NCI-H2107 treated with DMSO at 0.1 percent for 48 hours (cell line): ENCODE measurements at regions not wholly inside any gene's neighbourhood (a gene's known extent, or its start where the extent isn't known, plus 50 kb on each side); places are given as distances from the start of the nearest gene placed in this dataset.
"Not testable (repeated sequence)": the region's sequence is repeated elsewhere in the genome, so short reads cannot be mapped to it uniquely, and the experiment has no call there.

Source experiments
- DNase-seq: peaks from one replicate; lab custom pipeline; 2025; ENCODE audit not compliant: unreplicated experiment; lab: John Stamatoyannopoulos, UW

DNA sequence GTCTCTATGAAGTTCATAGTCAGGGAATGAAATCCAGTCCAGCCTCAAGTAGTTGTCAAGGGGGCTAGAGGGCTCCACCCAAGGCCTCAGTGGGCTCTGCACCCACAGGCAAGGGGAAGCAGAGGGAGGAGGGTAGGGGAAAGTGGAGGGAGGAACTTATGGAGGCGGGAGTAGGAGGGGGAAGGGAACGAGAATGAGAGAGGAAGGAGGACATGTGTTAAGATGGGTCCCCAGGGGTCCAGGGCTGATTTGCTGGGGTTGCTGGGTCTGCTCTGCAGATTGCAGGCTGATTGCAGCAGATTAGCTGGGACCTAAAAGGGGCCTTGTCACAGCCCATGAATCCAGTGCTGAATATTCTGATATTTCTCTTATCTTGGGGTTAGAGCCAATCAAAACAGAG lies 166.9 kb upstream of the IL12B start:
- DNase-seq: no peak

DNA sequence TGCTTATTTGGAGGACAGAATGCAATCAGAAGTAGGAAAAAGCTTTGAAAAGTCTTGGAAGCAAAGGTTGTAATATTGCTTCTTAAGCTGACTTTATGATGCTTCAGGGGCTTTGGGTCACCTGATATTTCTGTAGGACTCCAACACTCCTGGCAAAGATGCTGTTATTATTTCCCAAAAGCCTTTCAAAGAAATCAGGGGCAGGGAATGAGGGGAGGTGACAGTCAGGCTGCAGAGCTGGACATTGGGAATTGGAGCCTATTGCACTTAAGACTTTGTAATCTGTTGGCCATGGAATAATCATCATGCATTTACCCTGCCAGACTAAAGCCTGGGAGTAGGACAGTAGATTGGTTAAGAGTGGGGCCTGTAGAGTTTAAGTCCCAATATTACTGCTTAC lies 168.3 kb upstream of the IL12B start:
- DNase-seq: no peak

DNA sequence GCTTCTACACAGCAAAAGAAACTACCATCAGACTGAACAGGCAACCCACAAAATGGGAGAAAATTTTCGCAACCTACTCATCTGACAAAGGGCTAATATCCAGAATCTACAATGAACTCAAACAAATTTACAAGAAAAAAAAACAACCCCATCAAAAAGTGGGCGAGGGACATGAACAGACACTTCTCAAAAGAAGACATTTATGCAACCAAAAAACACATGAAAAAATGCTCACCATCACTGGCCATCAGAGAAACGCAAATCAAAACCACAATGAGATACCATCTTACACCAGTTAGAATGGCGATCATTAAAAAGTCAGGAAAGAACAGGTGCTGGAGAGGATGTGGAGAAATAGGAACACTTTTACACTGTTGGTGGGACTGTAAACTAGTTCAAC lies 171.8 kb upstream of the IL12B start:
- DNase-seq: not testable (repeated sequence)

DNA sequence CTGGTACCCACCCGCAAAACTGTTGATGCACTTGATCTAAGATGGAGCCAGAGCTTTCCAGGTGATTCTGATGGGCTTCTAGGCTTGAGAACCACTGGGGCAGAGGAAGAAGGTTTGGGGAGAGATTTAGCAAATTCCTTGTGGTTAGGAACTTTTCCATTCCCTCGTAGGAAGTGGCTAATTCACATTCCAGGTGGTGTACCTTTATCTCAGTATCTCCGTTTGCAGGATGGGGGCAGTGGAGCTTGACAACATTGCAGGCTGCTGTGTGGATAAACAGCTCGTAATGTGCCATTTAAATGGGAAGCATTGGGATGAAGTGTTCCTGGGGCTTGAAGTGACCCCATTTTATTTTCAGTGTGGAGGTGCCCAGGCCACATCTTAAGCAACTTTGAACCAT lies 172.9 kb upstream of the IL12B start:
- DNase-seq: no peak

DNA sequence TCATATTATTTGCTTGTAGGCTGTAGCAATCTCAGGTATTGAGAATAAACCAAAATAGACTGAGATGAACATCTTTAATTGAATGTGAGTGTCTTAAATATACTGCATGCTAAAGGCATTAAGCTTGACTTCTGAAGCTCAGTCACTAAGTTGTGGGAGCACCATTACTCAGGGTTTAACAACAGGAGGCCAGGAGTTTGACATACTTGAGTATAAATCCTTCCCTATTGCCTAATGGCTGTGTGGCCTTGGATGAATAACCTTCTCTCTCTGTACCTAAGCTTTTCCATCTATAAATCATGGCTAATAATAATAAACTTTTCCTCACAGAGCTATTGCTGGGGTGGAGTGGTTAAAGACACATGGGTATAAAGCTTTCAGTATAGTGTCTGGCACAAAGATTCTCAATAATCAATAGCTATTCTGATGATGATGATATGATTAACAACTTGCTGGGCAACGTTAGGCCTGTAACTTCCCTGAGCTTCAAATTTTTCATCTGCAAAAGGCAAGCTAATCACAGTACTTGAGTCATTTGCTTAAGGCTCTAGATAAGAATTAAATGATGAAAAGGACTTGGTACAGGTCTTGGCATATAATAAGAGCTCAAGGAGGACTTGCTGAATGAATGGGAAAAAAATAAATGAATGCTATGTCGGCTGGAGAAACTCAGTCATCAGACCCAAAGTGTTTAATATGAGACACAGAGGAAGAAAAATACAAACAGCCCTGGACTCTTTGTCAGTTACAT lies 174.0 kb upstream of the IL12B start:
- DNase-seq: no peak

DNA sequence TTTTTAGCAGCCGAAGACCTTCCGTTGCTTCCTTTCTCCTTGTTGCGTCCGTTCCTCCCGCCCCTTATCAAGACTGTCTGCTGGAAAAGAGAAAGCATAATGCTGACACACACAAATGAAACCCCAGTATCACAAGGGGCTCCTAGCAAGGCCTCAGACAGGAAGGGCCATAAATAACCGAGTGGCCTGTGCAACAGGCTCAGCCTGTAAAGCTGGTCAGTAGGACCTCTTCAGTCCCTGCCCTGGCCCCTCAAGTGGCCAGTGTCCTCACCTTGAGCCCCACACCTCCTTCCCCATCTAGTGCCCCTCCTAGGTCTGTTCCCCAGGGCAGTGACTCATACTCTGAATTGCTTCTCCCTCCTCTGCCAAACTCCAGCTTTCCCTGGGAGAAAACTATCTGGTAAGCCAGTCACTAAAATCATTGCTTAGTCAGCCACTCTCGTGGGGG lies 174.6 kb upstream of the IL12B start:
- no peak for DNase-seq

DNA sequence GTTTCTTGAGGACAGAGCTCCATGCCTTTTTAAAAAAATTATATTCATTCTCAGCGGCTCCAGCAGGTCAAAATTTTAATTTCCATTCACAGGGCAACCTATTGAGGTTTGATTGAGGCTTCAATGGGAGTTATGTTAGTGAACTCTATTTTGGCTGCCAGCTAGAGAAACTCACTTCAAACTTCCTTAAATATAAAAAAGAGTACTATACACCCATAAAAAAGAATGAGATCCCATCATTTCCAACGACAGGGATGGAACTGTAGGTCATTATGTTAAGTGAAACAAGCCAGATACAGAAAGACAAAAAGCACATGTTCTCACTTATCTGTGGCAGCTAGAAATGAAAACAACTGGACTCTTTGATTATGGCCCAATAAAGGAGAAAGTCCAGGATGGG lies 176.8 kb upstream of the IL12B start:
- no peak for DNase-seq

DNA sequence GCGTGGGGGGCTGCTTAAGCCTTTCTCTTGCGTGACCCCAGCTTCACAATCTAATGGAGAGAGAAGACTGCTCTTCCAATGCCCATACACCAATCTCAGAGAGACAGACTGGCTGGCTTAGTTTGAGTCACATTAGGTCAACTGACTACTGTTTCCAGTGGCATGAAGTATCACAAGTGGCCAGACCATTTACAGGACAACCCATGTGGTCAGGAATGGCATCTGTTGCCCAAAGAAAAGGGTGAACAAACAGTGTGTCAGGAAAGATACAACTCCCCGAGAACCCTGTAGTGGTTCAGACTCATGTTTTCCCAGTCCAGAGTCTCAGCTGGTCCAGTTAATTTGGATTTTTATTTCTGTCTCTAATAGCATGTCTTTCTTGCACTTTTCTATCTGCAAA lies 177.4 kb upstream of the IL12B start:
- DNase-seq: no peak

DNA sequence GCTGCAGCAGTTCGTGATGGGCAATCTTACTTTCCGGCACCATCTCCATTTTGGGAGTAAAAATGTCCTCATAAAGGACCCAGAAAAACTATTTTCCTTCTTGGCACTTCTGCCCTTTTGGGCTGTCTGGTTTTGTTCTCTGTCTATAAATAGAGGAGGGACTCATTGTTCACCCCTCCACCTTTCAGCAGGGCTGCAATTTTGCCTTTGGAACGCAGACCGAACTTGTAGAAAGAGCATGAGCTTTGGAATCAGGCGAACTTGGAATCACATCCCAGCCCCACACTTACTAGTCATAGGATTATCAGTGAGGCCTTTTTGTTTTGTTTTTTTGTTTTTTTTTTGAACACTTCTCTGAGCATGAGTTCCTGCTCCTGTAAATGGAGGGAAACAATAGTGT lies 178.1 kb upstream of the IL12B start:
- no peak for DNase-seq

DNA sequence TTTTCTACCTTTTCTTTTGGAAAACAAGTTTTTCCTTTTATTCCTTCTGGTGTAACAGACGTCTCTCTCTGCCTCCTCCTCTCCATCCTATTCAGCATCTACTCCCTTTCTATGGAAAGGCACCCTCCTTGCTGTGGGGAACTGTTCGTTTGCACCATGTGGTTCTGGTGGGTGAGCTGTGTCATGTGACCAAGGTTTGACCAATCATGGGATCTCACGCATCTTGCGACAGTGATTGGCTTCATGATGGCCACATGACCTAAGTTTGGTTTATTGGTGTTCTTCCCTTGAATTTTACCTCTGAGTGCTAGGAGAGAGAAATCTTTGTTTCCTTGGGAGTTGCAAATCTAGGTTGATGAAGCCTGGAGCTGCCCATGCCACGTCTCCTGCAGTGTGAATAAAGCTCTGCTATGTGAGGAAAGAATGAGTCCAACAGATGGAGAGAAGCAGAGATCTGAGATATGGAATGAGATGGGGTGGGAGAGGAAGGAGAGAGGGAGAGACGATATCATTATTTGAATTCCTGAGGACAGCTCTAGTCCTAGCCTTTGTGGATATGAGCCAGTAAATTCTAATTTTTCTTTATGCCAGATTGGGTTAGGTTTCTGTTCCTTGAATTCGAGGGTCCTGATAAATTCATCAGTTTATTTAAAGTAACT lies 178.8 kb upstream of the IL12B start:
- DNase-seq: no peak

DNA sequence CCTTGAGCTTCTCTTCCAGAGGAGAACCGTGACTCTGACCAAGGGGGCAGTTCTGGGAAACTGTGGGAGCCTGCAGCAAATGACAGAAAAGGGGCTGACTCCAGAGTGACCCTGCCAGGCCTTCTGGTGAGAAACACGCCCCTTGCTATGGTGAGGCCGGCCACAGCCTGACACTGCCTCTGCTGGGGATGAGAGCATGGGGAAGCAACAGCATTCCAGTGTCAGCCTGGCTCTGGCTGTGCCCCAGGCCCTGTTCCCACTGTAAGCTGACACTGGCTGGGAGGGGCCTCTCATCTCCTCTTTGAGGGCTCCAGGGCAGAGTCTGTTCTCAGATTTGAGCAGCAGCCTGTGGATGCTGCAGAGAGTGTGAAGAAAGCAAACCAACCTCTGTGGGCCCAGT lies 180.0 kb upstream of the IL12B start:
- DNase-seq: no peak

DNA sequence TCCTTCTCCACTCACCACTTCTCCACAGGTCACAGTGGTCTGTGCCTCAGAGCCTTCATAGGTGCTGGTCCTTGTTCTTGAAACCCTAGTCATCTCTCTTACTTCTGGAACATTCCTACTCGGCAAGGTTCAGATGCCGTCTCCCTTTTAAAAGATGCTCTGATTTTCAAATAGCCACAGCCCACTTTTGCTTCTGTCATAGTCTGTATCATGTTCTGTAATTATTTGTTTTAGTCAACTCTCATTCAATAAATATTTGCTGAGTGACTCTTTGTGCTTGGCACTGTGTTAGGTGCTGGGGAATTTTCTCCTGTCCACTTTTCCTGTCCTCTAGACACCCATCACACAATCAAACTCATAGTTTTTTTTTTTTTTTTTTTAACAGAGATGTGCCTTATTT lies 181.3 kb upstream of the IL12B start:
- no peak for DNase-seq

DNA sequence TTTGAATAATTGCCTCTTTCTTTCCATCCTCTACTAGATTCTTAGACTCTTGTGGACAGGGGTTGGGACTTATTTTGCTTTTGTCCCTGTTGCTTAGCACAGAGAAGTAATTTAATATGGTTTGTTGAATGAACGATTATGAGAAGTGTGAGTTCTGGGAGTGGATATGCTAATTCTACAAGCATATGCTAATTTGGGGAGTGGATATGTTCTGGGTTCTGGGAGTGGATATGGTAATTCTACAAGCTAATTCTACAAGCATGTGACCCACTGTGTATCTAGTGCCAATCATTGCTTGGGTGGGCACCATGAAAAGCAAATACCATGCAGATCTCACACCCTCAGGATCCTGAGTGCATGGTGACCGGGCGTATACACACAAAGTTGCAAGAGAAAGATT lies 181.8 kb upstream of the IL12B start:
- no peak for DNase-seq

DNA sequence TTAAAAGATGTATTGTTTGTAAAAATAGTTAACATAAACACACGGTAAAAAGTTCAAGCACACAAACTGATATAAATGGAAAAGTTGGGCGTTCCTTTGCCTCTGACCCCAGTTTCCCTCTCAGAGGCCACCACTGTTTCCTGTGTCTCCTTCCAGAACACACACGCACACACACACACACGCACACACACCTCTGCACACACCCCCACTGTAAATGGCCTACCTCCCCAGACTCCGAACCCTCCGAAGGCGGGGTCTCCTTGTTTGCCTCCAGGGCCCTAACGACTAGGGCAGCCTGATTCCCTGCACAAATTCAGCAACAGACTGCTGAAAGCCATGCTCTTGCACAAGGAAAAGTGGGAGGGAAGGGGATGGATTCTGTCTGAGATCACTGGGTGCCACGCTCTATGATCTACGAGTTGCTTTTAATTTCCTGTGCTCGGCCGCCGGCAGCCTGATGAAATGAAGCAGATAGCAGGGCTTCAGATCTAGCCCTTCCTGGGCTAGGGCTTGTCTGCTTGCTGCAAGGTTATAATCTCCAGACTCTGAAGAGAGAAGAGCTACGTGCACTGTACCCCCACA lies 184.0 kb upstream of the IL12B start:
- no peak for DNase-seq

DNA sequence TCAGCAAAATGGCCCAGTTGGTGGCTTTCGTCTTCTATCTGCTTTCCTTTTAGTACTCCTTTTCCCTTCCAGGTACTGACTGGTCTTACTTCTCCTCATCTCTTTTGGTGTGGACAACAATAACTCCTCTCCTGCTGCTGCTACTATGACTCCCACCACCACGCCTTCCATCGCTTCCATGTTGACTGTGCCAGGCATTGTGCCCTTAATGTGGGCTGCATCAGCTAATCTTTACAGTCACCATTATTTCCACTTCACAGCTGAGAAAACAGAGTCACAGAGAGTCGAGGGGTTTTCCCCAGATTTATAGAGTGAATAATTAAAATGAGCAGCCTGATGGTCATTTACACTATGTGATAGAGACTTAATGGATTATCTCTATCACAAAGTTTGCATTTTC lies 184.9 kb upstream of the IL12B start:
- DNase-seq: no peak

DNA sequence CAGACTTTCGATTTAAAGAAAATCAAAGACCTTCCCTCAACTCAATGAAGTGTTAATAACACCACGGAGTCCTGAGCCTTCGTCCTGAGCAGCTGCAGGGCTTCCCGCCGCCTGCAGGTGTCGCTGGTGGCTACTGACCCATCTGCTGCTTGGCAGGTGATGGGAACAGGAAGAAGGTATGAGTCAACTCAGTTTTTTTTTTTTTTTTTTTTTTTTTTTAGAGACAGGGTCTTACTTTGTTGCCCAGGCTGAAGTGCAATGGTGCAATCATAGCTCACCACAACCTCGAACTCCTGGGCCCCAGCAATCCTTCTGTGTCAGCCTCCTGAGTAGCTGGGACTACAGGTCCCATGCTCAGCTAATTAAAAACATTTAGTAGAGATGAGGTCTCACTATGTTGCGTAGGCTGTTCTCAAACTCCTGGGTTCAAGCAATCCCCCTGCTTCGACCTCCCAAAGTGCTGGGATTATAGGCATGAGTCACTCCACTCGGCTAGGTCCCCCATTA lies 185.7 kb upstream of the IL12B start:
- DNase-seq: no peak

DNA sequence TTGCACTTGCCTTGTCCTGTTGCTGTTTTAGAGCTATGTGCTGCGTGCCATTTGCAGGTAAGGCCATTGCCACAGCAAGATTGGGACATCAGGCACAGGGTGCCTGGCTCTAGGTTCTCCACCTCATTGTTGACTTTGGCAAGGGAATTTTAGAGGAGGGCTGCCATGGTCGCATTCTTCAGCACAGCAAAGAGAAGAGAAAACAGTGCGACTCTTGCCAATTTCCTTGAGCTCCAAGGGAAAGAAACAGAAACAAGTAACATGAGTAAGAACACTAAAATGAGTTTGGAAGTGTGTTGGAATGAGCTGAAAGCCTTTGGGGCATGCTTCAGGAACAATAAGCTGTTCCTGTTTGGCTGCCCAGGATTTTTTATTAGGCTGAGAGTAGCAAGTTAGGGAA lies 188.1 kb upstream of the IL12B start:
- no peak for DNase-seq

DNA sequence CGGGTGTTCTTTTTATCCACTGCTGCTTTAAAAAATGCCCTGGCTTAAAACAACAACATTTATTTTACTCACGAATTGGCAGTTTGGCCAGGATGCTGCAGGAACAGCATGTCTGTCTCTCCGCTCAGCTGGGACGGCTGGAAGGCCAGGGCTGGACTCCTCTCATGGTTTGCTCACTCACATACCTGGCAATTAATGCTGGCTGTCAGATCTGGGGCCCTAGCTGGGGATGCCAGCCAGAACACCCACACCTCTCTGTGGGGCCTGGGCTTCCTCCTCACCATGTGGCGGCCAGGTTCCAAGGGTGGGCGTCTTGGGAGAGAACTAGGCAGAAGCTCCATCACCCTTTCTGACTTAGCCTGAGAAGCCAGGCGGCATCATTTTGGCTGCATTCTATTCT lies 189.1 kb upstream of the IL12B start:
- DNase-seq: no peak

DNA sequence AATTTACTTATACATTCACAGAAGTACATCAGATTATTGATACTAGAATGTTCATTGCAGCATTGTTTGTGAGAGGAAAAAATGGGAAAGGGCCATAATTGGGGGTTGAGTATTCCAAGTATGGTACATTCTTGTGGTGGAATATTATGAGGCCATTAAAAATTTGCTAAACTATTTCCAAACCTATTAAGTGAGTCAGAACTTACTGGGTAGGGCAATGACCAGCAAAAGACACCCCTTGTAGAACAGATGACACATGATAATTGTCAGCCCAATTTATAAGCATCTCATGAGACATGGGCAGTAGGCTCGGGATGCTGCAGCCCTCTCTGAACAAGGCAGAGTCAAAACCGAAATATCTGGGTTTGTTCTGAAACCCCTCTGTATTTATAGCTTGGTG lies 192.6 kb upstream of the IL12B start:
- DNase-seq: no peak

DNA sequence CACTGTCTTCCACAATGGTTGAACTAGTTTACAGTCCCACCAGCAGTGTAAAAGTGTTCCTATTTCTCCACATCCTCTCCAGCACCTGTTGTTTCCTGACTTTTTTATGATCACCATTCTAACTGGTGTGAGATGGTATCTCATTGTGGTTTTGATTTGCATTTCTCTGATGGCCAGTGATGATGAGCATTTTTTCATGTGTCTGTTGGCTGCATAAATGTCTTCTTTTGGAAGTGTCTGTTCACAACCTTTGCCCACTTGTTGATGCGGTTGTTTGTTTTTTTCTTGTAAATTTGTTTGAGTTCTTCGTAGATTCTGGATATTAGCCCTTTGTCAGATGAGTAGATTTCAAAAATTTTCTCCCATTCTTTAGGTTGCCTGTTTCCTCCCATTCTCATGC lies 194.0 kb upstream of the IL12B start:
- DNase-seq: not testable (repeated sequence)

DNA sequence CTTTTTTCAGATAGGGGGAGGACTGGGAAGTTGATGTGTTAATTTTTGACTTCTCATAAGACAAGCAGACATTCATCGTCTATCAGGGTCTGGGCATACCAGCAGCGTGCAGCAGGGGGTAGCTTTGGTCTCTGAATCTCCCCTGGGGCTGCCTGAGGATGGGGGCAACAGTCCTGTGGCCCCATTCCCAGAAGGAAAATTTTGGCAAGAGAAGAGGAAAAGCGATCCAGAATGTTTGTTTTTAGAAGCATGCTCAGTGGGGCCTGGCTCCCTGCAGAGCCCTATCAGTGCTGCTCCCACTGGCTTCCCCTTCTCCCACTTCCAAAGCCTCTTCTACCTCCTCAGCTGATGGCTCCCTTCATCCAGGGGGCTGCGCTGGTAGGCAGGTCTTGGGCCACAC lies 194.8 kb upstream of the IL12B start:
- no peak for DNase-seq

DNA sequence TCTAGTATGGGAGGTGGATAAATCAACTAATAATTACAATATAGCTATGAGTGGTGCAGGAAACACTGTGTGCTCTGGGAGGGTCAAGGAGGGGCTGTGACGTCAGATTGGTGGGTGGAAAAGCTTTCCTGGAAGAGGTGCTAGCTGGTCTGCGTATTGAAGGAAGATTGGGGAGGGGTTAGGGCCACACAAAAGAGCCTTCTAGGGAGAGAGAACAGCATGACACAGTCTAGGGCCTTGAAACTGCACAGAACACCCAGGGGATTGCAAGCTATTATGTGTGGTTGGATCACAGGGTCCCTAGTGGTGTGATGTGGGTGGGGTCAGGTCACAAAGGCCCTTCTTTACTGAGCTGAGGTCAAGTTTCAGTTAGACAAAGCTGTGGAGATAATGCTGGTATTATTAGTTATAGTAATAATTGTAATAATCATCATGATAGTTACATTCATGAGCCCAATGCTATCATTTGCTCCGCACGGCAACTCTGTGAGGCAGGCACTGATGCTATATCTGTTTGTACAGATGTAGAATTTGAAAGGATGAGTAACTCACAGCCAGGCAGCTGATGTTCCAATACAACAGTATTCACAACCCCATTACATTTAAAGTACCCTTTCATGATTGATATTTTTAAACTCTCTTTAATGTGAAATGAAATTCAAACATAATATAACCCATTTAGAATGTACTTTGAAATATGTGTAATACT lies 197.4 kb upstream of the IL12B start:
- DNase-seq: no peak
